T-helper 17 cell (primary cell): ENCODE measurements at regions not wholly inside any gene's neighbourhood (a gene's known extent, or its start where the extent isn't known, plus 50 kb on each side); places are given as distances from the start of the nearest gene placed in this dataset.
A peak's percentile ranks its signal among the peaks of the same experiment; 100 is the strongest.
"Not testable (repeated sequence)": the region's sequence is repeated elsewhere in the genome, so short reads cannot be mapped to it uniquely, and the experiment has no call there.

Experiments used
- ATAC-seq: fragments of 150-1000 bp; cut with Tn5 transposase; 2 replicates; pipeline ENCODE4 v1.10.0; 2021; ENCODE audit warnings: mild to moderate bottlenecking, moderate library complexity
- DNase-seq, 3 donors: peaks; one replicate each; pipeline versions ENCODE4 v3.0.0 to v3.0.0-alpha.2; 2020 to 2021
- H3K9me3 ChIP-seq: one replicate; pipeline ENCODE4 v1.7.0; 2013; ENCODE audit warnings: low read length, mild to moderate bottlenecking; ENCODE audit not compliant: control insufficient read depth, poor library complexity, severe bottlenecking
- H3K27ac Mint-ChIP-seq: one replicate; pipeline ENCODE4 v1.8.0; 2022; ENCODE audit warnings: mild to moderate bottlenecking, moderate library complexity, mixed read lengths
- H3K27me3 Mint-ChIP-seq: one replicate; pipeline ENCODE4 v1.8.0; 2022; ENCODE audit warnings: mixed read lengths
- H3K36me3 Mint-ChIP-seq: one replicate; pipeline ENCODE4 v1.8.0; 2022; ENCODE audit warnings: low read depth, mixed read lengths
- H3K4me1 Mint-ChIP-seq: one replicate; pipeline ENCODE4 v1.8.0; 2022; ENCODE audit warnings: mild to moderate bottlenecking, mixed read lengths
- H3K4me3 Mint-ChIP-seq: one replicate; pipeline ENCODE4 v1.8.0; 2022; ENCODE audit warnings: mild to moderate bottlenecking, moderate library complexity, mixed read lengths

DNA sequence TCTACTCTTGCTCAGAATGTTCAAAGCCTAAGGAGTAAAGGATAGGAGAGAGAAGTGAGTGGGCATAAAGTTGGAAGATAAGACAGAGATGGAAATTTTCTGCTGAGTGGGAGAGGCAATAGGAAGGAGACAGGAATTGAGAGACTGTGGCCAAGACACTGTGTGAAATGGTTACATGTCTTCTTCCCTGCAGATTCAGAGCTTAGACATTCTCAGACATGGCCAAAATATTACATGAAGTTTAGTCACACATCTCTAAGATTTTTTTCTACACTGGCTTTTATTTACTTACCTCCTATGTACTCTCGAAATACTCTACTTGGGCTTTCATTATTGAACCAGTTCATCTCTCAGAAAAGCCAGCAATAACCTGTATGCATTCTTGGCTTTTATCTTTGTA lies 363.0 kb upstream of the FANCL start:
- H3K27me3 Mint-ChIP-seq: no peaks in the 10 kb centered on the region
- H3K4me3 Mint-ChIP-seq: no peak overlapping the region
- H3K27ac Mint-ChIP-seq: no peak overlapping the region
- no peaks in the 10 kb centered on the region for H3K4me1 Mint-ChIP-seq
- no peaks in the 10 kb centered on the region for H3K9me3 ChIP-seq
- DNase-seq (no peak), ATAC-seq (no peak)
- no peaks in the 10 kb centered on the region for H3K36me3 Mint-ChIP-seq

DNA sequence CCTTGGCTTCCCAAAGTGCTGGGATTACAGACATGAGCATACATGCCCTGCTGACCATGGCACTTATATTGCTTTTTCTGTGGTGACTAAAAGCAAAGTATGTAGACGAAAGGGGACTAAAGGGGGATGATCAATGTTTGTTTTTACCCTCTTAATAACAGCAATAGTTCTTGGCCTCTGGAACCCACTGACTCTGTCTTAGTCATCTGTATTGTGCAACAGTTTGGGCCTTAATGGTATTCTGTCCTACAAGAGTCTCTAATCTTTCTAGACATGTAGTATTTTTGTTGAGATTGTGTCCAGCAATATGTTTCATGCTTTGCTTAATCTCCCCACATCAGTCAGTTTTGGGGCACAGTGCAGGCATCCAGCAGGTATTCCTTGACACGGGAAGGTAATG lies 359.9 kb upstream of the FANCL start:
- DNase-seq (no peak), ATAC-seq (no peak)
- H3K4me1 Mint-ChIP-seq: no peaks in the 10 kb centered on the region
- no peak overlapping the region for H3K4me3 Mint-ChIP-seq
- H3K36me3 Mint-ChIP-seq: no peaks in the 10 kb centered on the region
- no peaks in the 10 kb centered on the region for H3K9me3 ChIP-seq
- no peak overlapping the region for H3K27ac Mint-ChIP-seq
- H3K27me3 Mint-ChIP-seq: no peaks in the 10 kb centered on the region

DNA sequence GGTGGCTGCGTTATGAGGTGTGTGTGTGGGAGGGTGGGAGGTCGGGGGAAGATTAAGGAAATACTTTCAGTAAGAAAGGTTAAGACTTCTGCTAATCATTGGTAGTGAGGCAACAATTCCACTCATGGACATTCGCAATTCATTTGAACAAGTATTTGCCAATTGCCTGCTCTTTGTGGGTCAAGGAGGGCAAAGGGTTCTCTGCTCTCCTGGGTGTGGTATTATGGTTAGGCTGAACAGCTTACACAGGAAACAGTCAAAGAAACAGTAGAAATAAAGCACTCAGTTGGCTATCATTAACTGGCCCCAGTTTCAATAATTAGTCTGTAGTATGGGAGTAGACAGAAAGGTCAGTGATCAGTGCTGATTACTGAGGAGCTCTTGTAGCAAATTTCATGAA lies 357.0 kb upstream of the FANCL start:
- Mint-ChIP-seq H3K4me3 (no peak overlapping the region), H3K4me1 (no peaks in the 10 kb centered on the region), H3K27ac (no peak overlapping the region), H3K36me3 (no peaks in the 10 kb centered on the region), H3K27me3 (no peaks in the 10 kb centered on the region)
- ATAC-seq: no peak
- DNase-seq: no peak
- no peaks in the 10 kb centered on the region for H3K9me3 ChIP-seq

DNA sequence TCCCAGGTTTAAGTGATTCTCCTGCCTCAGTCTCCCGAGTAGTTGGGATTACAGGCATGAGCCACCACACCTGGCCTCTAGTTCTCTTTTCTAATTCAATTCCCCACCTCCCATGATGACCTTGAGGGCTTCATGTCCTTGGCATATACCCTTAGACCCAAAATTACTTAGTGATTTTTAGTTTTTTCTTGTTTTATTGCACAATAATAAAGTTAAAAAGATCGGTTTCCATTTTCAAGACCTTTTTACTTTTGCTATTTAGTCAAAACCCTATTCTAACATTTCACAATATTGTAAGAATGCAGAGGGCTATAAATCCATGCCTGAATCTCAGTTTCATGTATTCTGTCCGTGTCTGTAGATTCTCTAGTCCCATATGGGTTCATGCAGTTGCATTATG lies 354.6 kb upstream of the FANCL start:
- no peak for ATAC-seq

GRCh38 chr2:58594762-58595161 lies 353.6 kb upstream of the FANCL start:
- Mint-ChIP-seq H3K27ac (no peak overlapping the region), H3K4me1 (no peaks in the 10 kb centered on the region), H3K27me3 (peaks cover 6% of the 10 kb centered on the region), H3K36me3 (no peaks in the 10 kb centered on the region), H3K4me3 (no peak overlapping the region)
- ATAC-seq (no peak), DNase-seq (no peak)
- no peaks in the 10 kb centered on the region for H3K9me3 ChIP-seq

More for the DNA sequence above, 354.6 kb upstream of the FANCL start:
- no peak overlapping the region for H3K4me3 Mint-ChIP-seq
- DNase-seq: no peak
- peaks cover 4% of the 10 kb centered on the region for H3K27me3 Mint-ChIP-seq
- no peaks in the 10 kb centered on the region for H3K4me1 Mint-ChIP-seq
- no peaks in the 10 kb centered on the region for H3K36me3 Mint-ChIP-seq
- H3K9me3 ChIP-seq: no peaks in the 10 kb centered on the region
- no peak overlapping the region for H3K27ac Mint-ChIP-seq

DNA sequence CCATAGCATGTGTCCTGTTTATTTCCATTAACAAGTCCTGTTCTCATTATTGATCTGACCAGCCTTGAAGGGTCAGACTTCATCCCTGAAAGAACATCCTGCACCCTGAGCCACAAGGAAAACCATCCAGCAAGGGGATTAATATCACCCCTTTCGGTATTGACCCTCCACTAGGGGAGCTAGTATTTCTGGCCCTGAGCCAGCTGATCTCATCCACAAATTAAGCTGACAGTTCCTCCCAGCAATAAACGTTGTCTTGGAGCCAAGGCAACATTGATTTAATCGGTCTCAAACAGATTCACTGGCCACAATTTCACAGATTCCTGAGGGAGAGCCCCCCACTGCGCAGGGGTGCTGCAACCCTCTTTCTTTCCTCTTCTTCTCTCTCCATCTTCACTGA lies 353.1 kb upstream of the FANCL start:
- ATAC-seq: no peak
- DNase-seq: no peak
- H3K27ac Mint-ChIP-seq: no peak overlapping the region

GRCh38 chr2:58586178-58586577 lies 345.1 kb upstream of the FANCL start:
- not testable (repeated sequence) for H3K36me3 Mint-ChIP-seq

More for the DNA sequence above, 353.1 kb upstream of the FANCL start:
- Mint-ChIP-seq H3K27me3 (peaks cover 6% of the 10 kb centered on the region), H3K4me1 (no peaks in the 10 kb centered on the region), H3K36me3 (no peaks in the 10 kb centered on the region), H3K4me3 (no peak overlapping the region)
- no peaks in the 10 kb centered on the region for H3K9me3 ChIP-seq

DNA sequence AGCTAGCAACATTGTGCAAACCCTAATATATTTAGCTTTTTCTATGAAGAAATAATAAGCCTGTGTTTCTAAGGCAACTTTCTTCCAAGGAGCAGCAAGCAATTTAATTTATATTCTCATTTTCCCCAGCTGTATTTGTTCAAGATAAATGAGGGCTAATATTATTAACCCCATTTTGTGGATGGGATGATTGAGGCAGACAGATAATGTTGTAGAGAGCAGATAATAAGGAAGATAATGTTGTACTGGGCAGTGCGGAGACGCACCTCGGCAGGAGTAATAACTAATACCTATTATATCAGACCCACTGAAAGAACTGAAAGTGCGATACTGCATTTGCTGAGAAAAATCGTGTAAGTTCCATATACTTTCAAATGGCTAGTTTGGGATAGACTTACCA lies 344.1 kb upstream of the FANCL start:
- no peak for DNase-seq
- H3K4me1 Mint-ChIP-seq: no peaks in the 10 kb centered on the region
- peaks cover 11% of the 10 kb centered on the region for H3K27me3 Mint-ChIP-seq
- no peaks in the 10 kb centered on the region for H3K9me3 ChIP-seq
- no peaks in the 10 kb centered on the region for H3K36me3 Mint-ChIP-seq
- H3K27ac Mint-ChIP-seq: no peak overlapping the region
- H3K4me3 Mint-ChIP-seq: no peak overlapping the region
- no peak for ATAC-seq

More at GRCh38 chr2:58586178-58586577, 345.1 kb upstream of the FANCL start:
- H3K4me1 Mint-ChIP-seq, H3K9me3 ChIP-seq, ATAC-seq, DNase-seq, H3K4me3 Mint-ChIP-seq, H3K27ac Mint-ChIP-seq: not testable (repeated sequence)
- H3K27me3 Mint-ChIP-seq: peaks cover 17% of the 10 kb centered on the region

DNA sequence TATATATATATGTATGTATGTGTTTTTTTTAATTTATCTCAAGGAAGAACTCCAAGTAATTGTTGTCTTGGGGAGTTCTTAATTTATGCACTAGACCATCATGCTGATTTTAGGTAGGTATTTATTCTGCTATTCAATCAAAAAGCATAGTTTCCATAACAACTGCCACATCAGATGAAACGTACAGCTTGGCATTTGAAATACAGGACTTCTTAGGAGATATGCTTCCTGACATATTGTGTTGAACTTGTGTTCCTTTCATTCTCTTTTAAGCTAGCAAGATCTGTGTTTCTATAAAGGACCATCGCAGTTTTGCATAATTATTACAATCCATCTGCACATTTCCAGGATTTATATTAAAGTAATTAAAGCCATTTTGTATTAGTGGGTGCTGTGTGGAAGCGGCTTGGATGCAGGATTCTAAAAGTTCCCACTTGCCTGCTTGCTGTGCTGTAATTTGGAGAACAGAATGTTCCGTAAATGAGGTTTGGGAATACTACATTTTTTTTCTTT lies 343.5 kb upstream of the FANCL start:
- DNase-seq (no peak), ATAC-seq (no peak)
- H3K9me3 ChIP-seq: no peaks in the 10 kb centered on the region
- Mint-ChIP-seq H3K4me3 (no peak overlapping the region), H3K36me3 (no peaks in the 10 kb centered on the region), H3K27ac (no peak overlapping the region), H3K4me1 (no peaks in the 10 kb centered on the region), H3K27me3 (peaks cover 11% of the 10 kb centered on the region)

- H3K36me3 Mint-ChIP-seq: no peaks in the 10 kb centered on the region
- H3K4me1 Mint-ChIP-seq: no peaks in the 10 kb centered on the region
- no peak for ATAC-seq
- no peak overlapping the region for H3K4me3 Mint-ChIP-seq
- H3K9me3 ChIP-seq: no peaks in the 10 kb centered on the region
- peaks cover 5% of the 10 kb centered on the region for H3K27me3 Mint-ChIP-seq
- DNase-seq: no peak
- H3K27ac Mint-ChIP-seq: no peak overlapping the region
These were observed 337.2 kb upstream of the FANCL start for GRCh38 chr2:58578276-58578675.

GRCh38 chr2:58574873-58575272 lies 333.7 kb upstream of the FANCL start:
- Mint-ChIP-seq H3K27ac (no peak overlapping the region), H3K36me3 (no peaks in the 10 kb centered on the region), H3K27me3 (peaks cover 5% of the 10 kb centered on the region), H3K4me3 (no peak overlapping the region), H3K4me1 (peaks cover 1% of the 10 kb centered on the region)
- DNase-seq (no peak), ATAC-seq (no peak)
- H3K9me3 ChIP-seq: no peaks in the 10 kb centered on the region

GRCh38 chr2:58572731-58573130 lies 331.6 kb upstream of the FANCL start:
- H3K9me3 ChIP-seq: no peaks in the 10 kb centered on the region
- ATAC-seq (no peak), DNase-seq (no peak)
- Mint-ChIP-seq H3K4me3 (no peak overlapping the region), H3K4me1 (peaks cover 2% of the 10 kb centered on the region), H3K27ac (no peak overlapping the region), H3K27me3 (peaks cover 5% of the 10 kb centered on the region), H3K36me3 (no peaks in the 10 kb centered on the region)

DNA sequence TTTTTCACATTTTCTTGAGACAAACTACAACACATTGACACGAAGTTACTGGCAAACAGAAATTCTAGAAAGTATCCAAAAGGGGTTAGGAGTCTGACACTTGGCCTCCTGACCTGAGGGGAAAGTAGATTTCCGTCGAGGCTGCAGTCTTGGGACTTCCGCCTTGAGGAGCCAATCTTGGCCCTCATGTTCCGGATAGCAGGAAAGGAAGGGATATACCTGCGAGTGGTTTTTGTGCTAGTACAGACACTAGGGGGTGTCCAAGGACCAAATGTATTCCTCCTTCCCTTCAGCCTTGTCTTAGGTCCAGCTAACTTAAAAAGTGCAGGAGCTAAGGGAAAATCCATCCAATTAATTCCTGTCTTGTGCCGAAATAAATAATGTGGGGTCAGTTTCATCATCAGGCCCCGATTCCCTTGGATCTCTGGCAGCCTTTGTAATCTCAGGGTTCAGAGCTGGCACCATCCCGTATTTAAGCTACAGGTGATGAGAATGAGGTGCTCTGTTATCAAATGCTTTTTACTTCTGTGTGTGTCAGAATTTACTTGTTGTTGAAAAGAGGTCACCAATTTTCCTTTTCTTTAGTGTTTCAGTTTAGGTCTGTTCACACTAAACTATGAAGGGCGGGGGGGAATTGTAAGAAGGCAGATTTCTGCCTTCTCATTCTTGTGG lies 330.2 kb upstream of the FANCL start:
- H3K27me3 Mint-ChIP-seq: peaks cover 5% of the 10 kb centered on the region
- ATAC-seq (no peak), DNase-seq (no peak)
- peaks cover 2% of the 10 kb centered on the region for H3K4me1 Mint-ChIP-seq
- H3K27ac Mint-ChIP-seq: no peak overlapping the region
- no peaks in the 10 kb centered on the region for H3K9me3 ChIP-seq
- H3K4me3 Mint-ChIP-seq: no peak overlapping the region
- H3K36me3 Mint-ChIP-seq: no peaks in the 10 kb centered on the region

GRCh38 chr2:58569475-58570185 lies 328.5 kb upstream of the FANCL start:
- no peak for DNase-seq
- ATAC-seq: no peak
- Mint-ChIP-seq H3K36me3 (no peaks in the 10 kb centered on the region), H3K27ac (peak overlapping the region; percentile 16), H3K4me1 (peaks cover 2% of the 10 kb centered on the region), H3K4me3 (no peak overlapping the region), H3K27me3 (peaks cover under 1% of the 10 kb centered on the region)
- H3K9me3 ChIP-seq: no peaks in the 10 kb centered on the region
